HepG2 (cell line): ENCODE measurements at regions not wholly inside any gene's neighbourhood (a gene's known extent, or its start where the extent isn't known, plus 50 kb on each side); places are given as distances from the start of the nearest gene placed in this dataset.

Experiments
- ATAC-seq: fragments of 200-7000 bp; cut with Tn5 transposase; 3 replicates; pipeline ENCODE4 v1.9.1; 2020; ENCODE audit warnings: mild to moderate bottlenecking, moderate library complexity
- BruUV-seq: library from RNA; stranded (reverse); fragments of 400-500 nt; replicated peaks from 2 replicates; lab custom pipeline; 2021; lab: Mats Ljungman, UMichigan
- CTCF ChIA-PET: fragments of 300-600 bp; formaldehyde crosslinking; extraction: SDS; loops from one replicate; lab custom pipeline; 2021; ENCODE audit warnings: low total read pairs, inconsistent platforms, low intra/inter-chr PET ratio; lab: Yijun Ruan, JAX
- POLR2A ChIA-PET: fragments of 350-600 bp; sonication (Branson Sonifier 250); formaldehyde crosslinking; loops from one replicate; lab custom pipeline; 2020; ENCODE audit warnings: antibody characterized with exemption, inconsistent platforms; lab: Yijun Ruan, JAX
- DNase-seq: peaks from one replicate; pipeline ENCODE4 v3.0.0-alpha.2; 2015; ENCODE audit warnings: low spot score
- FAIRE-seq: peaks from 3 replicates; lab custom pipeline; 2011; peaks lifted over from hg19 to GRCh38; lab: Jason Lieb, UNC
- H2AFZ ChIP-seq: one replicate; pipeline ENCODE4 v1.6.1; 2011; ENCODE audit warnings: low read length, inconsistent platforms
- H3K27ac ChIP-seq: fragments of 300-600 bp; 3 replicates; pipeline ENCODE4 v1.8.0; 2011; ENCODE audit warnings: mixed run types, mild to moderate bottlenecking, mixed read lengths, low read length, inconsistent platforms; ENCODE audit not compliant: insufficient read depth; ENCODE audit errors: extremely low read length
- H3K27me3 ChIP-seq, 2 experiments: fragments of 200-600 bp in 1 of 2; 2 replicates in 1 of 2; 3 replicates in 1 of 2; pipeline versions ENCODE4 v1.6.0 to v1.8.0; 2011; ENCODE audit warnings: low read length in 2 of 2, mild to moderate bottlenecking in 2 of 2, moderate library complexity in 2 of 2, inconsistent platforms in 1 of 2; ENCODE audit not compliant: insufficient read depth in 2 of 2, control insufficient read depth in 1 of 2
- H3K36me3 ChIP-seq, 2 experiments: fragments of 200-600 bp in 1 of 2; replicated peaks in 1 of 2; 2 replicates in 1 of 2; 3 replicates in 1 of 2; pipeline versions ENCODE4 v1.5.1 to v1.8.0; 2011; ENCODE audit warnings: low read length in 2 of 2, inconsistent platforms in 1 of 2; ENCODE audit not compliant: insufficient read depth in 2 of 2, control insufficient read depth in 1 of 2
- H3K4me1 ChIP-seq: 2 replicates; pipeline ENCODE4 v1.5.1; 2012; ENCODE audit warnings: low read length, inconsistent platforms; ENCODE audit not compliant: insufficient read depth
- H3K4me2 ChIP-seq: 2 replicates; pipeline ENCODE4 v1.6.0; 2011; ENCODE audit warnings: low read depth, low read length, inconsistent platforms
- H3K4me3 ChIP-seq, 3 experiments: fragments of 200-600 bp in 1 of 3; sonication (generic), shearing (Covaris generic) in 1 of 3; replicated peaks in 1 of 3; 2 replicates each; pipeline ENCODE4 v1.5.1; 2011 to 2016; ENCODE audit warnings: low read length in 3 of 3, inconsistent platforms in 2 of 3, low read depth in 2 of 3, mild to moderate bottlenecking in 2 of 3, control low read depth in 1 of 3, mixed read lengths in 1 of 3; ENCODE audit not compliant: insufficient read depth in 1 of 3
- H3K79me2 ChIP-seq: one replicate; pipeline ENCODE4 v1.6.1; 2011; ENCODE audit warnings: low read length, inconsistent platforms; ENCODE audit not compliant: insufficient read depth
- H3K9ac ChIP-seq: 2 replicates; pipeline ENCODE4 v1.6.0; 2011; ENCODE audit warnings: mild to moderate bottlenecking, low read depth, low read length, inconsistent platforms; ENCODE audit not compliant: insufficient read depth
- H3K9me3 ChIP-seq: 2 replicates; pipeline ENCODE4 v1.5.1; 2012; ENCODE audit warnings: mild to moderate bottlenecking, low read length
- H4K20me1 ChIP-seq: 2 replicates; pipeline ENCODE4 v1.6.0; 2011; ENCODE audit warnings: inconsistent platforms, mild to moderate bottlenecking, low read length, moderate library complexity; ENCODE audit not compliant: insufficient read depth
- ARID2 ChIP-seq: sonication (generic); formaldehyde crosslinking; IDR thresholded peaks from 2 replicates; pipeline ENCODE4 v1.8.1; 2022; ENCODE audit warnings: mild to moderate bottlenecking, missing genetic modification reagents, borderline replicate concordance
- CCAR2 ChIP-seq: fragments of 200-400 bp; formaldehyde crosslinking; optimal IDR thresholded peaks from 2 replicates; pipeline ENCODE3; 2018; ENCODE audit warnings: low read depth, mild to moderate bottlenecking, low read length, moderate library complexity
- FOXO1 ChIP-seq: sonication (generic); formaldehyde crosslinking; IDR thresholded peaks from 2 replicates; pipeline ENCODE4 v1.4.0; 2020; ENCODE audit warnings: missing genetic modification reagents
- GLI4 ChIP-seq: sonication (generic); formaldehyde crosslinking; IDR thresholded peaks from 2 replicates; pipeline ENCODE4 v1.5.1; 2020; ENCODE audit warnings: missing genetic modification reagents, mild to moderate bottlenecking, moderate library complexity, borderline replicate concordance
- ISX ChIP-seq: sonication (generic); formaldehyde crosslinking; conservative IDR thresholded peaks from 2 replicates; pipeline ENCODE4 v1.5.0; 2020; ENCODE audit warnings: missing genetic modification reagents
- JDP2 ChIP-seq: sonication (generic); formaldehyde crosslinking; IDR thresholded peaks from 2 replicates; pipeline ENCODE4 v1.8.1; 2022; ENCODE audit warnings: missing genetic modification reagents, borderline replicate concordance
- RBM22 ChIP-seq: fragments of 200-400 bp; formaldehyde crosslinking; optimal IDR thresholded peaks from 2 replicates; pipeline ENCODE3; 2017; ENCODE audit warnings: mild to moderate bottlenecking, low read length, moderate library complexity
- TAF1 ChIP-seq: sonication (generic); formaldehyde crosslinking; IDR thresholded peaks from 2 replicates; pipeline ENCODE4 v1.4.0; 2020; ENCODE audit warnings: missing genetic modification reagents
- TSC22D2 ChIP-seq: sonication (generic); formaldehyde crosslinking; IDR thresholded peaks from 2 replicates; pipeline ENCODE4 v1.5.1; 2020; ENCODE audit warnings: missing genetic modification reagents, mild to moderate bottlenecking, borderline replicate concordance
- ZNF768 ChIP-seq: sonication (generic); formaldehyde crosslinking; IDR thresholded peaks from 2 replicates; pipeline ENCODE4 v1.4.0; 2020; ENCODE audit warnings: missing genetic modification reagents
- ZNF891 ChIP-seq: sonication (generic); formaldehyde crosslinking; IDR thresholded peaks from 2 replicates; pipeline ENCODE4 v1.5.0; 2020; ENCODE audit warnings: mild to moderate bottlenecking, missing genetic modification reagents
- ZSCAN20 ChIP-seq: sonication (generic); formaldehyde crosslinking; IDR thresholded peaks from 2 replicates; pipeline ENCODE4 v1.4.0; 2020; ENCODE audit warnings: missing genetic modification reagents, mild to moderate bottlenecking, borderline replicate concordance
- ZSCAN30 ChIP-seq: sonication (generic); formaldehyde crosslinking; IDR thresholded peaks from 2 replicates; pipeline ENCODE4 v1.5.0; 2020; ENCODE audit warnings: mild to moderate bottlenecking, missing genetic modification reagents
- WGBS: methylation state at CpG from one replicate; pipeline ENCODE4 v1.1.6; 2017; ENCODE audit warnings: low lambda C conversion rate; 5-methylcytosine and 5-hydroxymethylcytosine counted together
- in situ Hi-C: cut with HindIII; loops from 2 replicates; pipeline ENCODE4 v1.10.0; 2017; ENCODE audit warnings: low pct_unique_long_range_greater_than_20kb; ENCODE audit not compliant: extremely low pct_ligation_motif_present
- intact Hi-C: fragments of 100-400 bp; cut with micrococcal nuclease; formaldehyde crosslinking; loops from one replicate; pipeline ENCODE4 v1.10.0; 2022; ENCODE audit not compliant: unreplicated experiment
- TF ChIP-seq, protein P1 (sequence below): sonication (generic); formaldehyde crosslinking; conservative IDR thresholded peaks from 2 replicates; pipeline ENCODE4 v1.5.0; 2020; ENCODE audit warnings: missing genetic modification reagents
- TF ChIP-seq, protein P2 (sequence below): sonication (generic); formaldehyde crosslinking; IDR thresholded peaks from 2 replicates; pipeline ENCODE4 v1.8.0; 2022; ENCODE audit warnings: missing genetic modification reagents, mild to moderate bottlenecking, borderline replicate concordance
- TF ChIP-seq, protein P3 (sequence below): sonication (generic); formaldehyde crosslinking; IDR thresholded peaks from 2 replicates; pipeline ENCODE4 v1.4.0; 2020; ENCODE audit warnings: missing genetic modification reagents, borderline replicate concordance

DNA sequence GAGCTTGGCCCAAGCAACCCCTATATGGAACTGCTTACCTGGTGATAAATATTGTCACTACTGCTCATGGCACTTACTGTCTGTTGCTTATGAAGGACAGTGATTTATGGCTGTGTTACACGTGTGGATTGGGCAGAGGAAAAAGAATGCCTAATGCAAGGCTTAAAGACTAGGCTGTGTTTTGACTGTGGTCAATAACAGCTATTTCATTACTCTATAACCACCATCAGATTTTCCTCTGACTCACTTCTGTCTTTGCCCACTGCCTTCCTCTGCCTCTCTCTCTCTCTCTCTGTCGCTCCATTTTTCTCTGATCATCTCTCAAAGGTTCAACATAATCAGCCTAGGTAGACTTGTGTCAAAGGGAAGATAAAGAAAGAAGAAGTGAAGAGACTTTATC is 96.2 kb downstream of the TLR4 start:
- TF ChIP-seq ZNF891 (CRISPR knock-in tag) (no peak), ISX (no peak), CCAR2 (no peak), ARID2 (CRISPR knock-in tag) (no peak), JDP2 (CRISPR knock-in tag) (no peak), TSC22D2 (CRISPR knock-in tag) (no peak), ZSCAN20 (no peak), FOXO1 (CRISPR knock-in tag) (no peak), GLI4 (CRISPR knock-in tag) (no peak), ZSCAN30 (CRISPR knock-in tag) (no peak), RBM22 (no peak), ZNF768 (no peak), TAF1 (CRISPR knock-in tag) (no peak)
- TF ChIP-seq, protein P1, sequence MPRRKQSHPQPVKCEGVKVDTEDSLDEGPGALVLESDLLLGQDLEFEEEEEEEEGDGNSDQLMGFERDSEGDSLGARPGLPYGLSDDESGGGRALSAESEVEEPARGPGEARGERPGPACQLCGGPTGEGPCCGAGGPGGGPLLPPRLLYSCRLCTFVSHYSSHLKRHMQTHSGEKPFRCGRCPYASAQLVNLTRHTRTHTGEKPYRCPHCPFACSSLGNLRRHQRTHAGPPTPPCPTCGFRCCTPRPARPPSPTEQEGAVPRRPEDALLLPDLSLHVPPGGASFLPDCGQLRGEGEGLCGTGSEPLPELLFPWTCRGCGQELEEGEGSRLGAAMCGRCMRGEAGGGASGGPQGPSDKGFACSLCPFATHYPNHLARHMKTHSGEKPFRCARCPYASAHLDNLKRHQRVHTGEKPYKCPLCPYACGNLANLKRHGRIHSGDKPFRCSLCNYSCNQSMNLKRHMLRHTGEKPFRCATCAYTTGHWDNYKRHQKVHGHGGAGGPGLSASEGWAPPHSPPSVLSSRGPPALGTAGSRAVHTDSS (CRISPR knock-in tag): no peak
- TF ChIP-seq, protein P2, sequence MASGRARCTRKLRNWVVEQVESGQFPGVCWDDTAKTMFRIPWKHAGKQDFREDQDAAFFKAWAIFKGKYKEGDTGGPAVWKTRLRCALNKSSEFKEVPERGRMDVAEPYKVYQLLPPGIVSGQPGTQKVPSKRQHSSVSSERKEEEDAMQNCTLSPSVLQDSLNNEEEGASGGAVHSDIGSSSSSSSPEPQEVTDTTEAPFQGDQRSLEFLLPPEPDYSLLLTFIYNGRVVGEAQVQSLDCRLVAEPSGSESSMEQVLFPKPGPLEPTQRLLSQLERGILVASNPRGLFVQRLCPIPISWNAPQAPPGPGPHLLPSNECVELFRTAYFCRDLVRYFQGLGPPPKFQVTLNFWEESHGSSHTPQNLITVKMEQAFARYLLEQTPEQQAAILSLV (CRISPR knock-in tag): no peak
- TF ChIP-seq, protein P3, sequence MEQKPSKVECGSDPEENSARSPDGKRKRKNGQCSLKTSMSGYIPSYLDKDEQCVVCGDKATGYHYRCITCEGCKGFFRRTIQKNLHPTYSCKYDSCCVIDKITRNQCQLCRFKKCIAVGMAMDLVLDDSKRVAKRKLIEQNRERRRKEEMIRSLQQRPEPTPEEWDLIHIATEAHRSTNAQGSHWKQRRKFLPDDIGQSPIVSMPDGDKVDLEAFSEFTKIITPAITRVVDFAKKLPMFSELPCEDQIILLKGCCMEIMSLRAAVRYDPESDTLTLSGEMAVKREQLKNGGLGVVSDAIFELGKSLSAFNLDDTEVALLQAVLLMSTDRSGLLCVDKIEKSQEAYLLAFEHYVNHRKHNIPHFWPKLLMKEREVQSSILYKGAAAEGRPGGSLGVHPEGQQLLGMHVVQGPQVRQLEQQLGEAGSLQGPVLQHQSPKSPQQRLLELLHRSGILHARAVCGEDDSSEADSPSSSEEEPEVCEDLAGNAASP: no peak
- no peak for ATAC-seq

More for the DNA sequence above, 96.2 kb downstream of the TLR4 start:
- no peaks in the 10 kb centered on the region for H3K36me3 ChIP-seq
- DNase-seq (no peak), FAIRE-seq (no peak)
- 9% methylated on average over 2 of the region's 2 CpGs for WGBS
- no peak overlapping the region for H3K9ac ChIP-seq
- no peaks in the 10 kb centered on the region for H3K79me2 ChIP-seq
- ChIA-PET CTCF (no interaction called here), POLR2A (no interaction called here)
- H3K4me1 ChIP-seq: no peaks in the 10 kb centered on the region
- BruUV-seq: no TSS peak
- no peak overlapping the region for H2AFZ ChIP-seq
- no peak overlapping the region for H3K27ac ChIP-seq
- no peak overlapping the region for H3K4me2 ChIP-seq
- in situ Hi-C loops: no loop called here
- no peaks in the 10 kb centered on the region for H4K20me1 ChIP-seq
- H3K27me3 ChIP-seq: no peaks in the 10 kb centered on the region
- peaks cover 57% of the 10 kb centered on the region for H3K9me3 ChIP-seq
- H3K4me3 ChIP-seq: no peak overlapping the region
- intact Hi-C loops: no loop called here
